ENCODE measurements at regions not wholly inside any gene's neighbourhood (a gene's known extent, or its start where the extent isn't known, plus 50 kb on each side); places are given as distances from the start of the nearest gene placed in this dataset.

- no peak for TF ChIP-seq JUN (IDR thresholded peaks at IDR 0.05; ENCODE audit: borderline replicate concordance, insufficient read depth, insufficient read length, low read depth)
- TF ChIP-seq, protein P1, sequence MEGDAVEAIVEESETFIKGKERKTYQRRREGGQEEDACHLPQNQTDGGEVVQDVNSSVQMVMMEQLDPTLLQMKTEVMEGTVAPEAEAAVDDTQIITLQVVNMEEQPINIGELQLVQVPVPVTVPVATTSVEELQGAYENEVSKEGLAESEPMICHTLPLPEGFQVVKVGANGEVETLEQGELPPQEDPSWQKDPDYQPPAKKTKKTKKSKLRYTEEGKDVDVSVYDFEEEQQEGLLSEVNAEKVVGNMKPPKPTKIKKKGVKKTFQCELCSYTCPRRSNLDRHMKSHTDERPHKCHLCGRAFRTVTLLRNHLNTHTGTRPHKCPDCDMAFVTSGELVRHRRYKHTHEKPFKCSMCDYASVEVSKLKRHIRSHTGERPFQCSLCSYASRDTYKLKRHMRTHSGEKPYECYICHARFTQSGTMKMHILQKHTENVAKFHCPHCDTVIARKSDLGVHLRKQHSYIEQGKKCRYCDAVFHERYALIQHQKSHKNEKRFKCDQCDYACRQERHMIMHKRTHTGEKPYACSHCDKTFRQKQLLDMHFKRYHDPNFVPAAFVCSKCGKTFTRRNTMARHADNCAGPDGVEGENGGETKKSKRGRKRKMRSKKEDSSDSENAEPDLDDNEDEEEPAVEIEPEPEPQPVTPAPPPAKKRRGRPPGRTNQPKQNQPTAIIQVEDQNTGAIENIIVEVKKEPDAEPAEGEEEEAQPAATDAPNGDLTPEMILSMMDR (IDR thresholded peaks at IDR 0.05; ENCODE audit: extremely low read depth in 1 of 2, insufficient read depth in 1 of 2, low read depth in 1 of 2, low read length in 2 of 2), result no peak
- TF ChIP-seq MYC (IDR thresholded peaks at IDR 0.05; ENCODE audit: low read depth, low read length), result no peak
- no peak for TF ChIP-seq POLR2A (IDR thresholded peaks at IDR 0.05; ENCODE audit: low read depth, low read length)
- no peak for TF ChIP-seq EZH2 (IDR thresholded peaks at IDR 0.05; ENCODE audit: borderline replicate concordance, low read depth, low read length, severe bottlenecking)
- TF ChIP-seq, protein P2, sequence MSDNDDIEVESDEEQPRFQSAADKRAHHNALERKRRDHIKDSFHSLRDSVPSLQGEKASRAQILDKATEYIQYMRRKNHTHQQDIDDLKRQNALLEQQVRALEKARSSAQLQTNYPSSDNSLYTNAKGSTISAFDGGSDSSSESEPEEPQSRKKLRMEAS (IDR thresholded peaks at IDR 0.05; ENCODE audit: insufficient read depth, insufficient read length), result no peak
- no peak for TF ChIP-seq POLR2AphosphoS5 (IDR thresholded peaks at IDR 0.05; ENCODE audit: insufficient read depth, low read depth, low read length)
- no peak for TF ChIP-seq FOS (IDR thresholded peaks at IDR 0.05; ENCODE audit: borderline replicate concordance, insufficient read depth, low read length)
Observed at GRCh38 chr1:95850763-95851162, 616.8 kb downstream of the RWDD3 start.

Measured in endothelial cell of umbilical vein (primary cell).